HUES6 (cell line): ENCODE measurements at regions not wholly inside any gene's neighbourhood (a gene's known extent, or its start where the extent isn't known, plus 50 kb on each side); places are given as distances from the start of the nearest gene placed in this dataset.

Source experiments
- H3K27ac ChIP-seq: 2 replicates; pipeline ENCODE4 v1.7.0; 2013; ENCODE audit warnings: low read depth, mild to moderate bottlenecking, low read length, inconsistent platforms
- H3K27me3 ChIP-seq: 2 replicates; pipeline ENCODE4 v1.6.1; 2013; ENCODE audit warnings: low read length; ENCODE audit not compliant: control insufficient read depth, insufficient read depth
- H3K36me3 ChIP-seq: 2 replicates; pipeline ENCODE4 v1.6.1; 2013; ENCODE audit warnings: low read length; ENCODE audit not compliant: control insufficient read depth, insufficient read depth
- H3K4me1 ChIP-seq: 2 replicates; pipeline ENCODE4 v1.6.1; 2013; ENCODE audit warnings: low read length; ENCODE audit not compliant: control insufficient read depth, insufficient read depth
- H3K4me3 ChIP-seq: 2 replicates; pipeline ENCODE4 v1.5.1; 2013; ENCODE audit warnings: low read depth, low read length
- H3K9ac ChIP-seq: one replicate; pipeline ENCODE4 v1.6.1; 2013; ENCODE audit warnings: mild to moderate bottlenecking, low read length
- H3K9me3 ChIP-seq: 2 replicates; pipeline ENCODE4 v1.6.1; 2013; ENCODE audit warnings: low read depth, low read length; ENCODE audit not compliant: control insufficient read depth, insufficient read depth

GRCh38 chr3:17986348-17986816, 244.0 kb upstream of the TBC1D5 start:
- Histone ChIP-seq H3K4me1 (no peaks in the 10 kb centered on the region), H3K36me3 (no peaks in the 10 kb centered on the region), H3K9ac (no peak overlapping the region), H3K4me3 (no peak overlapping the region), H3K9me3 (no peaks in the 10 kb centered on the region), H3K27ac (no peak overlapping the region), H3K27me3 (no peaks in the 10 kb centered on the region)

DNA sequence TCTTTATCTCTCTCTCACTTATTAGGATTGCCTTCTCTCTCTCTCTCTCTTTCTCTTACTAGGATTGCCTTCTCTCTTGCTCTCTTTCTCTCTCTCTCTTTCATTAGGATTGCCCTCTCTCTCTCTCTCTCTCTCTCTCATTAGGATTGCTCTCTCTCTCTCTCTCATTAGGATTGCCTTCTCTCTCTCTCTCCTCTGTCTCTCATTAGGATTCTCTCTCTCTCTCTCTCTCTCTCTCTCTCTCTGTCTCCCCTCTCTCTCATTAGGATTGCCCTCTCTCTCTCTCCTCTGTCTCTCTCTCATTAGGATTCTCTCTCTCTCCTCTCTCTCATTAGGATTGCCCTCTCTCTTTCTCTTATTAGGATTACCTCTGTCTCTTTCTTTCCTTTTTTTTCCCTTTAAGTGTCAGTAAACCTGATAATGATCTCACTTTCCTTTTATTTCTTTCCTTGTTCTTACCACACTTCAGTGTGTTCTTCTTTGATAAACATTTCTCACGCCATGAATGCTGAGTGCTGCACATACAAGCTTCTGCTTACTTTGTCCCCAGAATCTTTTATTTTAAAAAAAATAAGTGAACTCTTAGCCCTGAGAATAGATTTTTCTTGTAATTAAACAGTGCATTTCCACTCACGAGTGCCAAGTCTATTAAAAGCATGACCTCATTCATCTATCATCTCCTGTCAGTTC, 243.4 kb upstream of the TBC1D5 start:
- no peaks in the 10 kb centered on the region for H3K36me3 ChIP-seq
- H3K4me1 ChIP-seq: no peaks in the 10 kb centered on the region
- H3K27me3 ChIP-seq: no peaks in the 10 kb centered on the region
- no peak overlapping the region for H3K4me3 ChIP-seq
- H3K27ac ChIP-seq: no peak overlapping the region
- H3K9ac ChIP-seq: no peak overlapping the region
- no peaks in the 10 kb centered on the region for H3K9me3 ChIP-seq

GRCh38 chr3:17983106-17983505, 240.7 kb upstream of the TBC1D5 start:
- H3K4me3 ChIP-seq: no peak overlapping the region
- no peak overlapping the region for H3K9ac ChIP-seq
- H3K27ac ChIP-seq: no peak overlapping the region
- no peaks in the 10 kb centered on the region for H3K4me1 ChIP-seq
- no peaks in the 10 kb centered on the region for H3K9me3 ChIP-seq
- H3K27me3 ChIP-seq: no peaks in the 10 kb centered on the region
- no peaks in the 10 kb centered on the region for H3K36me3 ChIP-seq

DNA sequence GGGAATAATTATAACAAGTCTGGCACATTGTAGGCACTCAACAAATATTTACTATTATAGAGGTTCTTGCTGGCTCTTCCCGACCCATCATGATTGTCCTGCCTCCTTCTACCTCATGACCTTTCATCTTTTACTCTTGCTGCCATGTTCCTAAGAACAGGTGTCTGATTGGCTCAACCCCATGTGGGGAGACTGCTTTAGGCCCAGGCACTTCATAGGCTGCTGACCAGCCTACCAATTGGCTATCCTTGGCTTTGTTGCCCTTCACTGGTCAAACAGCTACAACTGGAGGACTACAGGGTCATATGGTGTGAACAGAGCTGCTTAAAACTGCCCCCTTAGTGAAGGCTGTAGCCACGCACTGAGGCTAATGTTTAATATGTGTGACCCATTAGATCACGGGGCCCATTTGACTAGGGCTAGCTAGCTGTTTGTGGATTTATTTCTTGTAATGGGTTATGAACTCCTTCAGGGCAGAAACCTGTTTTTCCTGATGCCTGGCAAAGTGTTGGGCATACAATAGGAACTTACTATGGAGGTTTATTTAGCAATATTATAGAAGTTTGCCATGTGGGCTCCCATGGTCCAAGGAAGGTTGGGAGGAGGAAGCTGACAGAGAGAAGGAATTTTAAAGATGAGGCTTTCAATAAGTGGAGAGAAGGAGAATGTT, 239.9 kb upstream of the TBC1D5 start:
- Histone ChIP-seq H3K9ac (no peak overlapping the region), H3K4me1 (no peaks in the 10 kb centered on the region), H3K4me3 (no peak overlapping the region), H3K36me3 (no peaks in the 10 kb centered on the region), H3K27ac (no peak overlapping the region), H3K27me3 (no peaks in the 10 kb centered on the region), H3K9me3 (no peaks in the 10 kb centered on the region)

- Histone ChIP-seq H3K4me1 (no peaks in the 10 kb centered on the region), H3K4me3 (no peak overlapping the region), H3K27ac (no peak overlapping the region), H3K27me3 (no peaks in the 10 kb centered on the region), H3K9me3 (no peaks in the 10 kb centered on the region), H3K9ac (no peak overlapping the region), H3K36me3 (no peaks in the 10 kb centered on the region)
These were observed 238.4 kb upstream of the TBC1D5 start for GRCh38 chr3:17980863-17981262.

DNA sequence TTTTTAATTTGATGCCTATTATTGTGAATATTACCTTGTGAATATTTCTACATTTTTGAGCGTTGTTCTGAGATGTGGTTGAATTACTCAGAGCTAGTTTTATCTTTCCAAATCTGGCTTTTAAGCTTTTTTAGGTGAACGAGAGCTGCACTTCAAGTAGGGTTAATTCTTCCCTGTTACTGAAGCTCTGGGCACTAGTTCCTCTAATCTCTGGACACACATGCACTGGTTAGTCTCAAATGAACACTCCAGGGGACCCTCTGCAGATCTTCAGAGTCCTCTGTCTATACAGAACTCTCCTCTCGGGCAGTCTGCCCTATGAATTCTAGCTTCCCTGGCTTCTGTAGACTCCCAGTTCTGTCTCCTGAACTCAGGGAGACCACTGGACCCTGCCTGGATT, 237.5 kb upstream of the TBC1D5 start:
- H3K4me3 ChIP-seq: no peak overlapping the region

GRCh38 chr3:17979252-17979651, 236.8 kb upstream of the TBC1D5 start:
- Histone ChIP-seq H3K27me3 (no peaks in the 10 kb centered on the region), H3K27ac (no peak overlapping the region), H3K36me3 (no peaks in the 10 kb centered on the region), H3K4me1 (no peaks in the 10 kb centered on the region), H3K4me3 (no peak overlapping the region), H3K9me3 (no peaks in the 10 kb centered on the region), H3K9ac (no peak overlapping the region)

More for the DNA sequence above, 237.5 kb upstream of the TBC1D5 start:
- no peaks in the 10 kb centered on the region for H3K9me3 ChIP-seq
- H3K9ac ChIP-seq: no peak overlapping the region
- no peak overlapping the region for H3K27ac ChIP-seq
- no peaks in the 10 kb centered on the region for H3K27me3 ChIP-seq
- no peaks in the 10 kb centered on the region for H3K36me3 ChIP-seq
- no peaks in the 10 kb centered on the region for H3K4me1 ChIP-seq

GRCh38 chr3:17974206-17974841, 231.9 kb upstream of the TBC1D5 start:
- no peak overlapping the region for H3K9ac ChIP-seq
- no peaks in the 10 kb centered on the region for H3K36me3 ChIP-seq
- H3K27ac ChIP-seq: no peak overlapping the region
- H3K27me3 ChIP-seq: no peaks in the 10 kb centered on the region
- H3K9me3 ChIP-seq: no peaks in the 10 kb centered on the region
- peaks cover 10% of the 10 kb centered on the region for H3K4me1 ChIP-seq
- H3K4me3 ChIP-seq: no peak overlapping the region

- H3K4me3 ChIP-seq: no peak overlapping the region
- H3K9me3 ChIP-seq: no peaks in the 10 kb centered on the region
- no peak overlapping the region for H3K27ac ChIP-seq
- no peak overlapping the region for H3K9ac ChIP-seq
- H3K36me3 ChIP-seq: no peaks in the 10 kb centered on the region
- H3K4me1 ChIP-seq: peaks cover 10% of the 10 kb centered on the region
- no peaks in the 10 kb centered on the region for H3K27me3 ChIP-seq
These were observed 230.8 kb upstream of the TBC1D5 start for GRCh38 chr3:17972959-17973906.

GRCh38 chr3:17972476-17972875, 230.0 kb upstream of the TBC1D5 start:
- Histone ChIP-seq H3K27me3 (no peaks in the 10 kb centered on the region), H3K4me1 (peaks cover 10% of the 10 kb centered on the region), H3K9ac (no peak overlapping the region), H3K36me3 (no peaks in the 10 kb centered on the region), H3K27ac (no peak overlapping the region), H3K9me3 (no peaks in the 10 kb centered on the region), H3K4me3 (no peak overlapping the region)
